Thymus (tissue), 11 donors: ENCODE measurements at regions not wholly inside any gene's neighbourhood (a gene's known extent, or its start where the extent isn't known, plus 50 kb on each side); places are given as distances from the start of the nearest gene placed in this dataset.

ENCODE experiments used
- DNase-seq, 9 donors: peaks; one replicate each; pipeline ENCODE4 v3.0.0-alpha.2; 2013; ENCODE audit warnings: low spot score in 9 of 9, low read depth in 6 of 9, missing footprints in 1 of 9
- H3K27ac ChIP-seq, 2 donors: one replicate each; pipeline ENCODE4 v1.5.1; 2013; ENCODE audit warnings: control low read depth in 1 of 2, low read depth in 1 of 2, low read length in 1 of 2, mild to moderate bottlenecking in 1 of 2, moderate library complexity in 1 of 2
- H3K27me3 ChIP-seq, 2 donors: one replicate each; pipeline ENCODE4 v1.5.1; 2013; ENCODE audit warnings: low read length in 1 of 2; ENCODE audit not compliant: control insufficient read depth in 2 of 2, insufficient read depth in 1 of 2
- H3K36me3 ChIP-seq, 2 donors: one replicate each; pipeline ENCODE4 v1.5.1; 2013; ENCODE audit warnings: low read length in 1 of 2, mild to moderate bottlenecking in 1 of 2, moderate library complexity in 1 of 2; ENCODE audit not compliant: control insufficient read depth in 2 of 2, insufficient read depth in 2 of 2
- H3K4me1 ChIP-seq, 2 donors: one replicate each; pipeline ENCODE4 v1.5.1; 2013; ENCODE audit warnings: low read length in 2 of 2; ENCODE audit not compliant: control insufficient read depth in 2 of 2, insufficient read depth in 2 of 2
- H3K4me3 ChIP-seq, 2 donors: one replicate each; pipeline ENCODE4 v1.5.1; 2013; ENCODE audit warnings: low read length in 2 of 2, control low read depth in 1 of 2, mild to moderate bottlenecking in 1 of 2
- H3K9me3 ChIP-seq, 2 donors: one replicate each; pipeline ENCODE4 v1.5.1; 2013; ENCODE audit warnings: low read length in 1 of 2, mild to moderate bottlenecking in 1 of 2; ENCODE audit not compliant: control insufficient read depth in 2 of 2, insufficient read depth in 1 of 2
- WGBS: extraction: QIAGEN DNeasy Blood & Tissue Kit; methylation state at CpG from one replicate; pipeline ENCODE4 v1.1.7; 2013; 5-methylcytosine and 5-hydroxymethylcytosine counted together
- donor health status: healthy.

- 80% methylated on average over 6 of the region's 6 CpGs for WGBS
- Histone ChIP-seq H3K27me3 (no peaks in the 10 kb centered on the region), H3K27ac (no peak overlapping the region), H3K4me1 (peaks cover 0 to 5% of the 10 kb centered on the region in 2 donors), H3K9me3 (no peaks in the 10 kb centered on the region), H3K4me3 (no peak overlapping the region), H3K36me3 (no peaks in the 10 kb centered on the region)
- DNase-seq, result no peak
These were observed 327.2 kb upstream of the PKDCC start for GRCh38 chr2:41720331-41721251.

GRCh38 chr2:41722668-41723369 is 325.0 kb upstream of the PKDCC start:
- 97% methylated on average over 6 of the region's 6 CpGs for WGBS
- no peak overlapping the region for H3K27ac ChIP-seq

GRCh38 chr2:41723526-41723925 is 324.3 kb upstream of the PKDCC start:
- Histone ChIP-seq H3K4me3 (no peak overlapping the region), H3K36me3 (no peaks in the 10 kb centered on the region), H3K27me3 (no peaks in the 10 kb centered on the region), H3K4me1 (peaks cover 0 to 5% of the 10 kb centered on the region in 2 donors), H3K27ac (no peak overlapping the region), H3K9me3 (no peaks in the 10 kb centered on the region)
- DNase-seq, result no peak
- WGBS, result 78% methylated on average over 3 of the region's 3 CpGs

More at GRCh38 chr2:41722668-41723369, 325.0 kb upstream of the PKDCC start:
- no peak overlapping the region for H3K4me3 ChIP-seq
- H3K9me3 ChIP-seq, result no peaks in the 10 kb centered on the region
- H3K36me3 ChIP-seq, result no peaks in the 10 kb centered on the region
- no peaks in the 10 kb centered on the region for H3K27me3 ChIP-seq
- no peak for DNase-seq
- H3K4me1 ChIP-seq, result peaks cover 0 to 5% of the 10 kb centered on the region in 2 donors

DNA sequence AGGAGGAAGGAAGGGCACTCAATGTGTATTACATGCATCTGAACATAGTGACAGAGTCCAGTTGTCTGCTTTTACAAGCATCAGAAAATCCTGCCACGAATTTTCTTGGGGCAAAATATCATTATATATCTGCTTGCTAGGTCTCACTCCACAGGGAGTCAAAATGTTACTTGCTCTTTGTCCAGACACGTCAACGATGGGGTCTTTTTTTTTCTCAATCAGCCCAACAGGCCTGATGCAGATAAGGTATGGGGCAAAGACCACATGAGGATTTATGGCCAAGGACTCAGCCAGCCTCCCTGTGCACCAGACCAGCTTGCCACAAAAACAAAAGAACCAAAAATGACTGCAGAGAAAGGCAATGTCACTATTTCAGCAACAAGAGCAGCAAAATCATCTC is 323.4 kb upstream of the PKDCC start:
- Histone ChIP-seq H3K27me3 (no peaks in the 10 kb centered on the region), H3K4me1 (peaks cover 0 to 5% of the 10 kb centered on the region in 2 donors), H3K4me3 (no peak overlapping the region), H3K9me3 (no peaks in the 10 kb centered on the region), H3K36me3 (no peaks in the 10 kb centered on the region), H3K27ac (no peak overlapping the region)
- no peak for DNase-seq
- WGBS, result 74% methylated on average over 3 of the region's 3 CpGs

- no peaks in the 10 kb centered on the region for H3K27me3 ChIP-seq
- DNase-seq, result no peak
- no peak overlapping the region for H3K27ac ChIP-seq
- WGBS, result 98% methylated on average over 3 of the region's 3 CpGs
- H3K9me3 ChIP-seq, result no peaks in the 10 kb centered on the region
- peaks cover 0 to 5% of the 10 kb centered on the region in 2 donors for H3K4me1 ChIP-seq
- no peaks in the 10 kb centered on the region for H3K36me3 ChIP-seq
- H3K4me3 ChIP-seq, result no peak overlapping the region
These were observed 321.9 kb upstream of the PKDCC start for GRCh38 chr2:41725901-41726300.

DNA sequence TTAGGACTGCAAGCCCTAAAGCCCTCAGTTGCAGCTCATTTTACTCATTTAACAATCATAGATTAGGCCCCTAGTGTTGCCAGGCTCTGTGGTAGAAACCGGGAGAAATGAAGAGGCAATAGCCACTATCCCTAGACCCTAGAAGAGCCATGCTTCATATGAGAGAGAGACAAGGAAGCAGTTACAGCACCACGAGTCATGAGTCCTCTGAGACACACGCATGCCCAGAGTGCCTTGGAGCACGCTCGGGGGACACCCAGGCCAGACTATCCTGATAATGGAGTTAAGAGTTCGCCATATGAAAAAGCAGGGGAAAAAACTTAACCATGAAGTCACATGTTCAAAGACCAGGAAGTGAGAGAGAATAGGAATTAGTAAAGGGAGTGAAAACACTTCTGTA is 321.5 kb upstream of the PKDCC start:
- WGBS, result 97% methylated on average over 6 of the region's 6 CpGs
- no peak overlapping the region for H3K27ac ChIP-seq
- DNase-seq, result no peak

DNA sequence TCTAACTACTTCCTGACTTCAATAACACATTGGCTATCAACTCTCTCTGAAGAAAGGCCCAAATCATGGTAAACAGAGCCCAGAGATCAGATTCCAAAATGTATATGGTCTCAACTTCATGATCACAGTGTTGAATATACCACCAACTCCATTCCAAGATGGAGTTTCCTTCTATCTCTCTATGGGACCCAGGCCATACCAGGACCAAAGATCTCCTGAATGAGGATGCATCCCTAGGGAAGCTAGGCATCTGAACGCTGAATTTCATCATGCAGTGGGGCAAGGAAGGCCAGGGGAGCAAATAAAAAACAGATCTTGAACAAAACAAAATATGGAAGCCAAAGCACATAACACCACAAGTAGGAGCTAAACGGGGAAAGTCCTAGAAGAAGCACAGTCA is 320.7 kb upstream of the PKDCC start:
- Histone ChIP-seq H3K36me3 (no peaks in the 10 kb centered on the region), H3K27ac (no peak overlapping the region), H3K9me3 (no peaks in the 10 kb centered on the region), H3K4me3 (no peak overlapping the region), H3K27me3 (no peaks in the 10 kb centered on the region), H3K4me1 (peaks cover 0 to 5% of the 10 kb centered on the region in 2 donors)
- 98% methylated on average over 2 of the region's 2 CpGs for WGBS
- DNase-seq, result no peak

More for the DNA sequence above, 321.5 kb upstream of the PKDCC start:
- peaks cover 0 to 5% of the 10 kb centered on the region in 2 donors for H3K4me1 ChIP-seq
- no peaks in the 10 kb centered on the region for H3K9me3 ChIP-seq
- H3K4me3 ChIP-seq, result no peak overlapping the region
- no peaks in the 10 kb centered on the region for H3K36me3 ChIP-seq
- H3K27me3 ChIP-seq, result no peaks in the 10 kb centered on the region

DNA sequence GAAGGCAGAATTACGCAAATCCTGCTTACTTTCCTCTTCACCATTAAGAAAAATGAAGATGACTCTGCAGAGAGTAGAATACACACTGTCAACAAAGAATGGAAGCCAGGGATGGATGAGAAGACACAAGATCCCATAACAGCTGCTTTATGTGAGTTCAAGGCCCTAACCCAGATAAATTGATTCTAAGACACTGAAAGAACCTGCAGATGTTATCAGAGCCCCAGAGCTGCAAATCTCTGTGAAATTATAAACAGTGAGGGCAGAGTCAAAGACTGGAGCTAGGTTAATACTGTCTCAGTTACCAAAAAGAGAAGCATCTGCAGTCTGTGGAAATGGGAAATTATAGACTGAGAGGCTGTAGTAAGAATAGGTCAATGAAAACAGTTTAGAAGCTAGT is 320.1 kb upstream of the PKDCC start:
- 49% methylated on average over 1 of the region's 1 CpG for WGBS
- no peak for DNase-seq

DNA sequence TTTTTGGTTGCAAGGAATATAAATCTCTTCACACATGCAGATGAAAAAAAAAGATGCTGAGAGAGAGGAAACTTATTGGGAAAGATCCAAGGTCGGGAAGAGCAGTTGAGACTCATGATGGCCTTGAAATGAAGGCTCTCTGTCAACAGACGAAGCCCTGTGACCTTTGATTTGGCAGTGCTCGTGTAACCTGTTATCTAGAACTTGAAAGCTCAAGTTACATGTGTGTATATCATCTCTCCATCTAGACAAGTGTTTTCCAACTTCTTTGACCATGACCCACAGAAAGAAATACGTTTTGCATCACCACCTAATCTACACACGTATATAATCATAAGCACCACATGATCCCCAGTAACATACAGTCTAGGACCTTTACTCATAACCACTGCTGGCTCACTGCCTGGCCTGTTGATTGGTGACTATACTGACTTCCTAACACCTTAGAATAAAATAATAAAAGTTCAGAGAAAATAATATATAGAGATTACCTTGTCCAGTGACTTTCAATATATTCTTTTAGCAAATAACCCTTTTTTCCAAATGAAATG is 319.0 kb upstream of the PKDCC start:
- no peaks in the 10 kb centered on the region for H3K36me3 ChIP-seq
- no peak for DNase-seq
- no peaks in the 10 kb centered on the region for H3K4me1 ChIP-seq
- H3K9me3 ChIP-seq, result no peaks in the 10 kb centered on the region
- 91% methylated on average over 5 of the region's 5 CpGs for WGBS
- H3K27ac ChIP-seq, result no peak overlapping the region
- H3K27me3 ChIP-seq, result no peaks in the 10 kb centered on the region
- no peak overlapping the region for H3K4me3 ChIP-seq

More for the DNA sequence above, 320.1 kb upstream of the PKDCC start:
- no peak overlapping the region for H3K4me3 ChIP-seq
- no peak overlapping the region for H3K27ac ChIP-seq
- H3K36me3 ChIP-seq, result no peaks in the 10 kb centered on the region
- peaks cover 0 to 3% of the 10 kb centered on the region in 2 donors for H3K4me1 ChIP-seq
- no peaks in the 10 kb centered on the region for H3K27me3 ChIP-seq
- no peaks in the 10 kb centered on the region for H3K9me3 ChIP-seq
